ENCODE measurements at regions not wholly inside any gene's neighbourhood (a gene's known extent, or its start where the extent isn't known, plus 50 kb on each side); places are given as distances from the start of the nearest gene placed in this dataset.

- Mint-ChIP-seq H3K36me3 (no peaks in the 10 kb centered on the region), H3K27ac (no peak overlapping the region), H3K9me3 (no peaks in the 10 kb centered on the region), H3K27me3 (ENCODE audit: low read depth) (no peaks in the 10 kb centered on the region; the same call in 1 of the 2 replicates), H3K4me1 (peaks cover 16% of the 10 kb centered on the region), H3K4me3 (no peak overlapping the region)
- no peak for DNase-seq (ENCODE audit: low spot score)
- TF ChIP-seq CREM (CRISPR knock-in tag; IDR thresholded peaks at IDR 0.05), result no peak
- TF ChIP-seq ZNF416 (CRISPR knock-in tag; IDR thresholded peaks at IDR 0.05), result no peak
- no peak for TF ChIP-seq ATF6 (CRISPR knock-in tag; IDR thresholded peaks at IDR 0.05)
- no peak for TF ChIP-seq ZBTB21 (CRISPR knock-in tag; IDR thresholded peaks at IDR 0.05; ENCODE audit: borderline replicate concordance)
- no peak for TF ChIP-seq ZNF263 (CRISPR knock-in tag; IDR thresholded peaks at IDR 0.05; ENCODE audit: low read depth)
- no peak for TF ChIP-seq IRF2 (CRISPR knock-in tag; IDR thresholded peaks at IDR 0.05; ENCODE audit: borderline replicate concordance, low read depth)
- TF ChIP-seq CTCF (IDR thresholded peaks at IDR 0.05), result no peak
- TF ChIP-seq JAZF1 (CRISPR knock-in tag; IDR thresholded peaks at IDR 0.05), result no peak
- no peak for TF ChIP-seq RORB (CRISPR knock-in tag; IDR thresholded peaks at IDR 0.05)
- no peak for TF ChIP-seq NFE2L1 (CRISPR knock-in tag; IDR thresholded peaks at IDR 0.05)
- no peak for TF ChIP-seq FOXK1 (CRISPR knock-in tag; IDR thresholded peaks at IDR 0.05)
- ChIA-PET POLR2A (no interaction called here), CTCF (interaction anchor here (5.7 kb wide), 1 partner anchor 8 kb away, joined by 55 read pairs; no protein-coding TSS in a partner anchor)
- no peak for ATAC-seq
These were observed 295.8 kb downstream of the COG6 start for GRCh38 chr13:39951301-39951700.

GRCh38 chr13:39952249-39953233, 297.1 kb downstream of the COG6 start:
- Mint-ChIP-seq H3K27me3 (ENCODE audit: low read depth) (no peaks in the 10 kb centered on the region; the same call in 1 of the 2 replicates), H3K27ac (no peak overlapping the region), H3K4me3 (no peak overlapping the region), H3K9me3 (no peaks in the 10 kb centered on the region), H3K4me1 (peaks cover 16% of the 10 kb centered on the region), H3K36me3 (no peaks in the 10 kb centered on the region)
- no peak for DNase-seq (ENCODE audit: low spot score)
- CTCF ChIA-PET, result interaction anchor here (0.8 to 5.7 kb wide), 3 partner anchors 10 to 730 kb away, joined by 3 to 55 read pairs (median 3); no protein-coding TSS in a partner anchor
- peak; percentile 43 for ATAC-seq
- POLR2A ChIA-PET, result no interaction called here
- TF ChIP-seq HMGXB4 (CRISPR knock-in tag; IDR thresholded peaks at IDR 0.05) (no peak), ZNF532 (CRISPR knock-in tag; IDR thresholded peaks at IDR 0.05; ENCODE audit: borderline replicate concordance) (no peak), CREB1 (CRISPR knock-in tag; IDR thresholded peaks at IDR 0.05) (no peak), PRDM15 (CRISPR knock-in tag; IDR thresholded peaks at IDR 0.05) (no peak), NR2C2 (CRISPR knock-in tag; IDR thresholded peaks at IDR 0.05) (no peak), ZNF423 (CRISPR knock-in tag; IDR thresholded peaks at IDR 0.05) (no peak), OVOL2 (CRISPR knock-in tag; IDR thresholded peaks at IDR 0.05; ENCODE audit: borderline replicate concordance) (no peak)
